ENCODE measurements at regions not wholly inside any gene's neighbourhood (a gene's known extent, or its start where the extent isn't known, plus 50 kb on each side); places are given as distances from the start of the nearest gene placed in this dataset.

- TF ChIP-seq CTCF (IDR thresholded peaks at IDR 0.05; ENCODE audit: insufficient read depth, low read depth, low read length) = no peak
- TF ChIP-seq EZH2 (IDR thresholded peaks at IDR 0.05; ENCODE audit: insufficient read depth, low read length) = no peak
Observed at GRCh38 chr5:4901924-4902323, 238.2 kb upstream of the ADAMTS16 start.
